HG03139 (cell line): ENCODE measurements at regions not wholly inside any gene's neighbourhood (a gene's known extent, or its start where the extent isn't known, plus 50 kb on each side); places are given as distances from the start of the nearest gene placed in this dataset.

Experiments
- ATAC-seq: cut with Tn5 transposase; IDR thresholded peaks from one replicate; pipeline ENCODE4 v1.9.1; 2021; ENCODE audit not compliant: unreplicated experiment

DNA sequence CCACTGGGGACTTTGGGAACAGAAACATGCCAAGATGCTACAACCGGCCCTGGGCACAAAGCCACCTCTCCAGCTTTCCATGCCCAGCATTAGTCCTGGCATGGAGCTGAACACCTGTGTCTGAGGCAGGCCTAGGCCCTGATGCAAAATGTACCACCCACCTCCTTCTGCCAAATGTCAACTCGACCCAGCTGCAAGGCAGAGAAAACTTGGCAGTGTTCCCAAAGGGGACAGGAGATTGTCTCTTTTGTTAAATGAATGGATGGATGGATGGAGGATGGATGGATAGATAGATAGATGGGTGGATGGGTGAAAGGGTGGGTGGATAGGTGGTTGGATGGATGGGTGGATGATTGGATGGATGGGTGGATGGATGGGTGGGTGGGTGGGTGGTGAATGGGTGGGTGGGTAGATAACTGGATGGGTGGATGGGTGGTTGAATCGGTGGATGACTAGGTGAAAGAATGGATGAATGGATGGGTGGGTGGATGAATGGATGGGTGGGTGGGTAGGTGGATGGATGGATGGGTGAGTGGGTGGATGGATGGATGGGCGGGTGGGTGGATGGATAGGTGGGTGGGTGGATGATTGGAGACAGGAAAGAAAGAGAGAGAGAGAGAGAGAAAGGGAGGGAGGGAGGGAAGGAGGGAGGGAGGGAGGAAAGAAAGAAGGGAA, 73.4 kb upstream of the TNRC6C start:
- ATAC-seq: no peak

DNA sequence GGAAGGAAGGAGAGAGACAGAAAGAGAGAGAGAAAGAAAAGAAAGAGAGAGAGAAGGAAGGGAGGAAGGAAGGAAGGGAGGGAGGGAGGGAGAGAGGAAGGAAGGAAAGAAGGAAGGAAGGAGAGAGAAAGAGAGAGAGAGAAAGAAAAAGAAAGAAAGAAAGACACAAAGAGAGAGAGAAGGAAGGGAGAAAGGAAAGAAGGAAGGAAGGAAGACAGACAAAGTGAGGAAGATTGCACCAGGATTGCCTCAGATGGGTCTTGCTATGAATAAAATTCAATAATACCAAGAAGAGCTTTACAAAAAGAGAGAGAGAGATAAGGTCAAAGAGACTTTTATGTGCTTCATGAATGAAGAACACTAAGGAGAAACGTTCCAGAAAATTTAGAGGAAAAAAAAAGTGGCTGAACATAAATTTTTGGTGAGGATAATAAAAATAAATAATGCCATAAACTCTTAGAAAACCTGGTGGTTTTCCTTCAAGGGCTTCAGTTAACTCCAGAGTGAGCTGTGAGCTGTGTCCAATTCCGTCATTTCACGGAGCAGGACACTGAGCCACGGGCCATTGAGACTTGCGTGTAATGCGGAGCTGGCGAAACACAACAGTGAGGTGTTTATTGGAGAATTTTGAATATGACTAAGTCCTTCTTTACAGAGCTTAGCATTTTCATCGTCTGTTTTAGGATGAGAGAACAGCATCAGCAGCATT, 72.7 kb upstream of the TNRC6C start:
- no peak for ATAC-seq

DNA sequence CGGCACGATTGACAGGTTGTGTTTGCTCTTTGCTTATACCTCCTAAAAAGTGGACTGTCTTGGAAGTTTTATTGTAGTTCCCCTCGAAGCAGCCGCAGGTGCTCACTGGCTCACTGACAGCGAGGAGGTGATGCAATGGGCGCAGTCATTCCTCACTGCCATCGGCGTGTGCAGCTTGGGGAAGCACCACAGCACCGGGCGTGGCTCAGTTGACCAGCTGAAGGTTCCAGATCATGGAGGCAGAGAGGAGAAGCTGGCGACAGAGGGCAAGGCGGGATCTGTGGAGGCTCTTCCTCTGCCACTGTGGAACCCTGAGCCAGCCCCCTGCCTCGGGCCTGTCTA, 72.1 kb upstream of the TNRC6C start:
- ATAC-seq: no peak

DNA sequence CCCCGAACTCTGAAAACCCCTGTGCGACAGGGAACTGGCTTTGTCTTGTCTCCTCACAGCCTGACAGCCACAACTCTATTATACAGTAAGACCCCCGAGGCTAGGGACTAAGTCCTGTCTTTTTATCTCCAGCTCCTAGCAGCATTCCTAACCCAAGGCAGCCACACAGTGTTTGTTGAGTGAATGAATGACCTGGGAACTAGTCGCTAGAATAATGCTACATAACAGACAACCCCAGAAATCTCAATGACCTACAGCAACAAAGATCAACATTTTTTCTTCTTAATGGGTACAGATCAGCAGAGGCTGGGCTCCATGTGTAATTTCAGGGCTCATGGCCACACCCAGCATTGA, 71.4 kb upstream of the TNRC6C start:
- no peak for ATAC-seq

DNA sequence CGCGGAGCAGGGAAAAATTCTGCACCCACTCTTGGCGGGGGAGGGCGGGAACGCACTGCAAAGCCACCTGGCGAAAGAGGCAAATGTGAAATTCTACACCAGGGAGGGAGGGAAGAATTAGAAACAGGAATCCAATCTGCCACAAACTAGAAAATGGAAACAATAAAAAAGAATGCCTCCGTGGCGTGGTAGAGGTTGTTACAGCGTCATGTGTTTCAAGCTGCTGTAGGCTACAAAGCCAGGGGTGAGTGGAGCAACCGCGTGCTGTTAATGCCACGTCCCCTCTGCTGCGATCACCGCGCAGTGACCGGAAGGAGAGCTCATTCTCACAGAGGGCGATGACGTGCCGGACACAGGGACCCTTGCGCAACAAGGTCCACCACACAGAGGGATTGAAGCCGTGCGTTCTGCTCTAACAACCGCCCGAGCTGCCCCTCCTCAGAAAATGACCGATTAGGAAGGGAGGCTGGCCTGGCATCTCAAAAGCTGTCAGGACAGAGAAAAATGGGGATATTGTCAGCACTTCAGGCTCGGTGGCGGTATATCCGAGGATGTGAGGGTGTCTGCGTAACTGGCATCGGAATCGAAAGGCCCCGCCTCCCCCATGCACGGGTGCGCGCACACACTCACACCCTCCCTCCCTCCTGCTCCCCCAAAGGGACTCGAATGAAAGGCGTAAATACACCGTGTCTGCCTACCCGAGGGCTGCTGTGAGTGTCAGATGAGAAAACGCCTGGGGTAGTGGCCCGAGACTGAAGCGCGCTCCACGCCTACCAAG, 70.8 kb upstream of the TNRC6C start:
- no peak for ATAC-seq

DNA sequence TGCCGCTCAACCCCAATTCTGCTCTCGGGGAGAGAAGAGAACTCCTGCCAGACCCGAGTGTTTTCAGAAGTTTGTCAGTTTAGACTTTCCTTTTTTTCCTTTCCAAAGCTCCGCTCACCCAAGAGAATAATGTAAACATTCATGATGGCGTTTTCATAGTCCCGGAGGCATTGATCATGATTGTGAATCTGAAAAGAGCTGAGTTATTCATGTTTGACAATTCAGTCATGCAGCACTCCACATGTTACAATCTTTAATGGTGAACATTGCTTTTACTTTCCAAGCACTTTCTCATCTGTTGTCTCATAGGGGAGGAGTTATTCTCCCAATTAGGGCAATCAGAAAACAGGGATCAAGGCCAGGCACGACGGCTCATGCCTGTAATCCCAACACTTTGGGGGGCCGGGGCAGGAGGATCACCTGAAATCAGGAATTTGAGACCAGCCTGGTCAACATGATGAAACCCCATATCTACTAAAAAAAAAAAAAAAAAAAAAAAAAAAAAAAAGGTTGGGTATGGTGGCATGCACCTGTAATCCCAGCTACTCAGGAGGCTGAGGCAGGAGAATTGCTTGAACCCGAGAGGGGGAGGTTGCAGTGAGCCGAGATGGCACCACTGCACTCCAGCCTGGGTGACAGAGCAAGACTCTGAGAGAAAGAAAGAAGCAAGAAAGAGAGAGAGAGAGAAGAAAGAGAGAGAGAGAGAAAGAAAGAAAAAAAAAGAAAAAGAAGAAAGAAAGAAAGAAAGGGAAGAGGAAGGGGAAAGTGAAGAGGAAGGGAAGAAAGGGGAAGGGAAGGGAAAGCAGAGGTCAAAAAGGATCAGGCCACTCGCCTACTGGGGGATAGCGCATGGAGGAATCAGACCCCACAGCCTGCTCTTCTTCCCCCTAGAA, 70.0 kb upstream of the TNRC6C start:
- ATAC-seq: no peak

DNA sequence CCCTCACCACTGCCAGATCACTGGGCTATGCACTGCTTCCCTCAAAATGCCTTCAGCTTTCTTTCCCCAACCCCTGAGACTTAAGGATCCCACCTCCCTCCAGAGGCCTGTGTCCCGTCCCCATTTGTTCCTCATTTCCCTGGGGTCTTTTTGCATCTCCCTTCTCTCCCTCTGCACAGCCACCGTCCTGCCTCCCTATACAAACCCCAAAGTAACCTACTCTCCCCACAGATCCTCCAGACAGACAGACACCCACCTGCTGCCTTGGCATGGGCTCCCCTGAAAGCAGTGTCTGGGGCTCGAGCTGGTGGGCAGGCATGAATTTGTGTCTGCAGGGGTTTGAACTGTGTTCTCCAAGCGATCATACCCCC, 69.4 kb upstream of the TNRC6C start:
- ATAC-seq: no peak

DNA sequence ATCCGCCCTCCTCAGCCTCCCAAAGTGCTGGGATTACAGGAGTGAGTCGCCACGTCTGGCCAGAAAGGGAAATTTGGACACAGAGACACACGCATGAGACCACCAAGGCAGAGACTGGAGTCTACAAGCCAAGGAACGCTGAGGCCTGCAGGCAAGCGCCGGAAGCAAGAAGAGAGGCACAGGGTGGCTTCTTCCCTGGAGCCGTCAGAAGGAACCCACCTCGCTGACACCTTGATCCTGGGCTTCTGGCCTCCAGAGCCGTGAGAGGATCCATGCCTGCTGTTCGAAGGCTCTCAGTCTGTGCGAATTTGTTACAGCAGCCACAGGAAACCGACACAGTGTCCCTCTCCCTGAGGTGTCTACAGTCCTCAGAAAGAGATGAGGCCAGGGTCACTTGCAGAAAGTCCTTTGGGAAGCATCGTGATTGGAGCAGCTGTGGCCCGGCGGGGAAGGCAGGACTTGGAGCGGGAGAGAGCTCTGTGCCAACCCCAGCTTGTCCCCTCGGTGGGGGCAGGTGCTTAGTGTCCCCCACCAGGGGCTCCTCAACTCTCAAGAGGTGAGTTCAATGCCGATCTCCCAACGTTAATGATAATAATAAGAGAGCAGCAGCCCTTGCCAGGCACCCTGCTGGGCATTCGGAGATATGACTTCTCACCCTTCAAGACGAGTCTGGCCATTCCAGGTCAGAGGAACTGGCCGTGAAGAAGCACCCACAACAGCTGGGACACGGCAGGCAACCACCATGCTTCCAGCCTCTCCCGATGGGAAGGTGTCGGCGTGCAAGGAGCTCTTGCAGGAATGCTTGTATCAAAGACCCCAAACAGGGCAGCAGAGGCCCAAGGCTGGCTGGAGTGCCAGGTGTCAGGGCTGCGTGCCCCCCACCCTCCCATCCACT, 68.4 kb upstream of the TNRC6C start:
- ATAC-seq: no peak

DNA sequence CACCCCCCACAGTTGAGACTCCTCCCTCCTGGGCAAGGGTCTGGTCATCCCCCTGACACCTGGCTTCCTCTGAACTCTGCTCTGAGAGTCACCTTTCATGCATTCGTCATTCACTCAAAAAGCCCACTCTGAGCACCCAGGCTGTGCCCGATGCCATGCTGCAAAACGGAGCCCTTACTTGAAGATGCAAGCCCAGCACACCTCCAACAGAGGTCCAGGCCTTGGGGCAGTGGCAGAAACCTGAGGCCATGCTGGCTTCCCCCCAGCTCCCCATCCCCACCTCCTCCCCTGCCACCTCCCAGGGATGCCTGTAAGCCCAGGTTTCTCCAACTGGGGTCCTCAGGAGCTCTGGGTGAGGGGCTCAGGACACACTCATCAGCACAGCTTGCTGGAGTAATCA, 67.7 kb upstream of the TNRC6C start:
- ATAC-seq: no peak

DNA sequence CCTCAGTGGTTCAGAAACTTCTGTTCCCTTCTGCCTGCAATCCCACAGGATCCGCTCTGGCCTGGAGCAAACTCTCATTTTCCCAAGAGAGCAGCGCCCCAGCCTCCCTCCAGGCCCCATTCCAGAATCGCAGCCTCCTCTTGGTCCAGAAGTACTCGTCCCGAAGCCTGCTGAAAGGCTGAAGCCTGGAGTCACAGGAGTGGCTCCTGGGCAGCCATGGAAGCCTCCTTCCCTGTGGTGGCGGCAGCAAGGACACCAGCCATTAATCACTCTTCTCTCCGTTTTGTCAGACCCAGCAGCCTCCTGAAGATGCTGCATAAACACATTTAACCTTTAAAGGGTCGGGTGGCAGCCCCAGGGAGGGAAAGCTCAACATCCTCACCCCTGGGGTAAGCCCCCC, 66.9 kb upstream of the TNRC6C start:
- no peak for ATAC-seq

DNA sequence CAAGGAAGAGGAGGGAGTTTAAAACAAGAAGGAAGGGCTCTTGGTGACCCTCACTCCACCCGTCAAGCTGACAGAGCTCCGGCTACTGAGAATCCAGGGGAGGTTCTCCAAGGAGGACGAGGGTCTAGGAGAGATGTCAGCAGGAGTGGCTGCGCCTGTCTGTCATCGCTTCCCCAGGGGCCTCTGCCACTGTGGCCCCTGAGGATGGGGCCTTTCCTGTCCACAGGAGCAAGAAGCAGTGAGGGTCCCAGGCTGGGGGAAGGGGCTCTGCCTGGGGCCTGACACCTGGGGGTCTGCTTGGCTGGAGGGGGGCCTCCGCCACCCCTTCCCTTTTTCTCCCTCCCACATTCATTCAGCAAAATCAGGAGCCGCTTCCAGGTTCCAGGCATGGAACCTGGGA, 66.5 kb upstream of the TNRC6C start:
- ATAC-seq: no peak

DNA sequence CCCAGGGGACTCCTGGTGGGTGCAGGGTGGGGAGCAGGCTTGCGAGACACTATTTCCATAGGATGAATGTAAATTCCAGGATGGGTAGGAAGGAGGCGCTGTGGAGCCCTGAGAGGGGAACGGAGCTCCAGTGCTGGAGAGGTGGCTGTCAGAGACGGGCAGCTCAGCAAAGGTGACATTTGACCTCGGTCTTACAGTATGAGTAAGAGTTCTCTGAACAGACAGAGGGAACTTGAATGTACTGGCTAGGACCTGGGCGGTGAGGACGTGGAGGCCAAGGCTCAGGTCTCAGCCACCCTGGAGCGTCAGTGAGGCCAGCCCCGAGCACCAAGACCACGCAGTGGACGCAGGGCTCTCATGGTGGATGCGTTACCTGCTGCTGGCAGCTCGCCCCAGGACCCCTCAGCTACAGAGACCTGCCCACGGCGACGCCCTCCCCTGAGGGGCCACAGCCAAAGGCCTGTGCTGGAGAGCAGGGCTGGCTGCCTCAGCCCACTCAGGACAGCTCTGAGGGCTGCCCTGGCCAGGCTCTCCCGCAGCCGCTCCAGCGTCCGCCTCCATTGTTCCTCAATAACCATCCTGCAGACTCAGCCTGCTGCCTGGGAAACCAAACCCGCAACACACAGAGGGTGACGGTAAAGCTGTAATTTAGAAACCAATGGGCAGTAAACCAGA, 65.9 kb upstream of the TNRC6C start:
- ATAC-seq: no peak

DNA sequence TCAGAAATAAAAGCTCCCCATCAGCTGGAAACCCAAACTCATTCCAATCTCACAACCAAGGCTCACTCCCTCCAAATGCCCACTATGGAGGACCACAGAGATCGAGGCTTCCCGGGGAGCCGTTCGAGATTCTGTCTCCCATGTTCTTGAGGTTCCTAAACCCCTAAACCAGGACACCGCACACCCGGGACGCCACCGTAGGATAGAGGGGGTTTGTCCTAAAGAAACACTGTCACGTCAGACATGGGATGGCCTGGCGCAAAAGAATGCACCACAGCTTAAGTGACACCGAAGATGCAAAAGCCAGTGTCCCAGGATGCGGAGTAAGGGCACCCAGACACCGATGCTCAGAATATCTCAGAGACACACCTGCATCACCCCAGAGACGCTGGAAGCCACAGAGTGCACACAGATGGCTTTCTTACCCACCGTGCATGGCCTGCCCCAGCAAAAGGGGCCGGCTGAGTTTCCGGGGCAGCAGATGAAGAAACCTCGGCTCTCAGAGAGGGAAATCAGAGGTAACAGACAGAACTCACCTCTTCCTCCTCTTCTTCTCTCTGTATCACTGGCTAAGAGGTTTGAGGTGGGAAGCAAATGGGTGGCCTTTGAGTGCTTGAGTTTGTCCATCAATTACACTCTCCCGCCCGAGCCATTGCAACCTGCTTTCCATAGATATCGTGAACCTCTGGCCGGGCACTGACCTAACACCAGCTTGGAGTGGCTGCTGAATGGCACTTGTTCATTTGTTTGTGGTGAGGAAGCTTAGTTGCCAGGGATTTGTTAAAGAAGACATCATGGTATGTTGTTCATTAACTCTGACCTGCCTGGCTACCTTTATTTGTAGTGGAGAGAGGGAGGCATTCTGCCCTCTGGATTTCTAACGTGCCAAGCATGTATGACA, 65.1 kb upstream of the TNRC6C start:
- ATAC-seq: no peak

DNA sequence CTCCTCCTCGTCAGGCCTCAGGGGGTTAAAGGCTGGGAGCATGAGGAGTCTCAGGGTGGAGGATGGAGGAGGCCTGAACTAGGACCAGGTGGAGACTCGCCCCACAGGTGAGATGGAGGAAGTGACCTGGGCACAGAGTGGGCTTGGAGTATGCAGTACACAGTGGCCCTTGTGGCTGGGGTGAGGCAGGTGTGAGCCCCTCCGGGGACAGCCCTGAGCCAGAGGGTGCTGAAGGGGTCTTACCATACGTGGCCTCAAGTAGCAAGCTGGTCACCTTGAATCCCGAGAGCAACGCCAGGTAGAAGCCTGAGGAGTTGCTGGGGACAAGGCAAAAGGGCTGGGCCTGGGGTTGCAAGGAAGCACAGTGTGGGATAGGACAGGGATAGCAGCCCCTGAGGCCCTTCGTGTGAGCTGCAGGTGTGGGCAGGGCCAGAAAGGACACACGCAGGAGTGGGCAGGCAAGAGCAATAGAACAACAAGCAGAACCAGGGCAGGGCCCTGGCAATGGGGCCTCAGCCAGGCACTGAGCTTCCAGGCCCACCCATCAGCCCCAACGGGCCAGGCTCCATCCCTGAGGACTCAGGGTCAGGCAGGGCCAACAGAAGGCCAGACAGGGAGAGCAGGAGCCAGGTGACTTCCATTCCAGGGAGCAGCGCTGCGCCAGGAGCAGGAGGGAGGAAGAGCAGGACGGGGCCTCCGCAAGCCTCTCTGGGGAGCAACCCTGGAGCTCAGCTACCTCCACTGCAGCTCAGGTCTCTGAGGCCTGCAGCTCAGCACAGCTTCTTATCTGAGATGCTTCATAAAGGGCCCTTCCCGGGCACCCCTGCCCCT, 64.2 kb upstream of the TNRC6C start:
- ATAC-seq: no peak

DNA sequence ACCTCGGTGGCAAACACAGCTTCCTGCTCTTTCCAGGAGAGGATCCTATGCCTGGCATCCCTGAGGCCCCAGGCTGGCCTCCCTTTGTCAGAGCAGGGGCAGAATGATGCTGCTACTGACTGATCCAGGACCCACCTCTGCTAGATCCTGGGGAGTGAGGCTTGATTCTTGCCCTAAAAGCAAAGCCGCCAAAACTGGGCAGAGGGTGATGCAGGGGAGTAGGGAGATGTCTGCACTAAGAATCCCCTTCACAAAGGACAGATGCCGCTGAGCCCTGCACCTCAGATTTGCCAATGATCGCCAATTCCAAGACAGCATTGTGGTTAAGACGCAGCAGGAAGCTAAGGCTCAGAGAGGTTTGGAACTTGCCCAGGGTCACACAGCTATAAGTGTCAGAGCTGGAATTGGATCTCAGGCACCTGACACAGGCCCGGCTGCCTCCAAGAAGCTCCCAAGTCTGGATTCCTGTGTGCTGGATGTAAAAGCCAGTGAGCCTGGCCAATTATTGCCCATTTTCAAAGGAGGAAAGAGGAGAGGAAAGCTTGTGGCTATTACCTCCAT, 60.7 kb upstream of the TNRC6C start:
- no peak for ATAC-seq

DNA sequence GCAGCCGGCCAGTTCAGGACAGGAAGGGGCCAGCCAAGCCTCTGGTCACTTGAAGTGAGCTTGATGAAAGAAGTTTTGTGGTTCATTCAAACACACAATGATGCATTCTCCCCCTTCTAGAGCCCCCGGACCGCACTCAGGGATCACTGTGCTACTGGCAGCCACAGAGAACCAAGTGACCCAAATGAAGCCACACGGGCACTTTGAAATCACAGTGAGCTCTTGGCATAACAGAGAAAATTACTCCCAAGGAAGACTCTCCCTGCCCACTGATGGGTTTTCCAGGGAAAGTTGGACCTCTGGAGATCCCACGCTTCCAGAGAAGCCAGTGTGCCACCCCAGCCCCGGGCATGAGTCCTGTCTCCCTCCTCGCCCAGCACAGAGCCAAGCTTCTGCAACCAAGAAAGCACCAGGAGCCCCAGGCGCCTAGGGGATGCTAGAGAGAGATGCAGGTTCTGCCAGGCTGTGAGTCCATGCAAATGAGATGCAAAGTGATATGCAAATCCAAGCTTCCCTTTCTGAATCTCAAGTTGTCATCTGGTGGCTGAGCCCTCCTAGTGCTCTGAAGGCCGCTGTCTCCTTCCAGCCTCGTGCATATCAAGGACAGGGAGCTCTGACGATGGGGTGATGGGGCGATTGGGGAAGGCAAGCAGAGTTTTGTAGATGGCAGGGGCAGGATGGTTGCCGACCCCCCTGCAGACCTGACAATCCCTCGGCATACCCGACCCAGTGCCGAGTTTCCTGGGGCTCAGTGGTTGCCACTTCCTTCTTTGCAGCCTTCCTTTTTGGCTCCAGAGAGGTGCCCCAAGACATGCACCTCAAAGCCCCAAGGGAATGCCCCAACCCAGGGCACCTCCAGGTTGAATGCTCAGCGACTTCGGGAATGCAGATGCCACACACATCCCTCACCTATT, 59.7 kb upstream of the TNRC6C start:
- no peak for ATAC-seq

DNA sequence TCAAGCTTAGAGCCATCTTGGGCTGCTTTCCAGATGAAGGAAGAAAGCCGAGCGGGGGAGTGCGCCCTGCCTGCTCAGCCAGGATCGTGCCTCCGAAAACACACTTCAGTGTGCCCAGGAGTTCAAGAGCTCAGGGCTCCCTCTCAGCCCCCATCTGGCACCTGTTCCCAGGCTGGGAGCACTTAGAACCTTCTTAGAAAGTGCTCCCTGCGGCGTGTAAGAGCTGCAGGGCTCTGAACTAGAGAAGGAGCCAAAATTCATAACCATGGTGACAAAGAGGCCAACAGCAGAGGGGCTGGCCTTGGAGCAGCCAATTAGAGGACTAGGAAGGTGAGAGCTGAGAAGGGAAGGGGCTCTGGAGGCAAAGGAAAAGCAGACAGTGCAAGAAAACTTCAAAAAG, 59.0 kb upstream of the TNRC6C start:
- ATAC-seq: no peak
